WTC11 (cell line): ENCODE measurements at regions not wholly inside any gene's neighbourhood (a gene's known extent, or its start where the extent isn't known, plus 50 kb on each side); places are given as distances from the start of the nearest gene placed in this dataset.

Source experiments
- ATAC-seq: fragments of 200-7000 bp; cut with Tn5 transposase; 2 replicates; pipeline ENCODE4 v1.10.0; 2021; ENCODE audit warnings: mild to moderate bottlenecking, moderate library complexity
- CTCF ChIA-PET: fragments of 300-600 bp; sonication (Branson Sonifier 250); formaldehyde crosslinking; loops from one replicate; lab custom pipeline; 2021; ENCODE audit warnings: antibody characterized with exemption; lab: Charles Lee
- POLR2A ChIA-PET: fragments of 350-600 bp; sonication (Branson Sonifier 250); formaldehyde crosslinking; loops from one replicate; lab custom pipeline; 2021; ENCODE audit warnings: antibody characterized with exemption; lab: Charles Lee
- DNase-seq: peaks from one replicate; pipeline ENCODE4 v3.0.0; 2021; ENCODE audit warnings: low spot score
- H3K27ac Mint-ChIP-seq: 2 replicates; pipeline ENCODE4 v1.8.0; 2021; ENCODE audit warnings: mixed read lengths
- H3K27me3 Mint-ChIP-seq: 2 replicates; pipeline ENCODE4 v1.8.0; 2021; ENCODE audit warnings: low read depth, mild to moderate bottlenecking, moderate library complexity, mixed read lengths
- H3K36me3 Mint-ChIP-seq: 2 replicates; pipeline ENCODE4 v1.8.0; 2021; ENCODE audit warnings: mixed read lengths
- H3K4me1 Mint-ChIP-seq: 2 replicates; pipeline ENCODE4 v1.8.0; 2022; ENCODE audit warnings: mixed read lengths
- H3K4me3 Mint-ChIP-seq: 2 replicates; pipeline ENCODE4 v1.8.0; 2021; ENCODE audit warnings: mild to moderate bottlenecking, moderate library complexity, mixed read lengths
- H3K9me3 Mint-ChIP-seq: 2 replicates; pipeline ENCODE4 v1.8.0; 2021; ENCODE audit warnings: mixed read lengths
- E2F1 ChIP-seq: sonication (generic); formaldehyde crosslinking; IDR thresholded peaks from 2 replicates; pipeline ENCODE4 v1.8.0; 2022; ENCODE audit warnings: mild to moderate bottlenecking, missing genetic modification reagents
- ETV6 ChIP-seq: sonication (generic); formaldehyde crosslinking; IDR thresholded peaks from 2 replicates; pipeline ENCODE4 v1.8.1; 2022; ENCODE audit warnings: mild to moderate bottlenecking, missing genetic modification reagents
- FOXJ3 ChIP-seq: sonication (generic); formaldehyde crosslinking; IDR thresholded peaks from 2 replicates; pipeline ENCODE4 v1.9.0; 2021; ENCODE audit warnings: missing genetic modification reagents, mild to moderate bottlenecking, borderline replicate concordance
- GRHL2 ChIP-seq: fragments of 250-450 bp; sonication (Bioruptor Pico); IDR thresholded peaks from 2 replicates; pipeline ENCODE4 v1.8.0; 2022; ENCODE audit warnings: mild to moderate bottlenecking, moderate library complexity; ENCODE audit not compliant: insufficient replicate concordance, severe bottlenecking
- HMGA2 ChIP-seq: fragments of 250-450 bp; sonication (Bioruptor Pico); IDR thresholded peaks from 2 replicates; pipeline ENCODE4 v1.4.0; 2021; ENCODE audit warnings: mild to moderate bottlenecking, moderate library complexity
- JAZF1 ChIP-seq: fragments of 250-450 bp; sonication (Bioruptor Pico); IDR thresholded peaks from 2 replicates; pipeline ENCODE4 v1.9.0; 2021; ENCODE audit warnings: moderate library complexity, mild to moderate bottlenecking, inconsistent platforms
- MYBL2 ChIP-seq: sonication (generic); formaldehyde crosslinking; IDR thresholded peaks from 2 replicates; pipeline ENCODE4 v1.8.1; 2023; ENCODE audit warnings: mild to moderate bottlenecking, moderate library complexity, missing genetic modification reagents
- NFYB ChIP-seq: sonication (generic); formaldehyde crosslinking; conservative IDR thresholded peaks from 2 replicates; pipeline ENCODE4 v1.8.0; 2022; ENCODE audit warnings: low read depth, missing genetic modification reagents
- NR1H2 ChIP-seq: sonication (generic); formaldehyde crosslinking; IDR thresholded peaks from 2 replicates; pipeline ENCODE4 v1.9.0; 2021; ENCODE audit warnings: mild to moderate bottlenecking, moderate library complexity, missing genetic modification reagents
- NR3C1 ChIP-seq: sonication (generic); formaldehyde crosslinking; conservative IDR thresholded peaks from 2 replicates; pipeline ENCODE4 v1.8.1; 2023; ENCODE audit warnings: low read depth, mild to moderate bottlenecking, missing genetic modification reagents
- PREB ChIP-seq: sonication (generic); formaldehyde crosslinking; IDR thresholded peaks from 2 replicates; pipeline ENCODE4 v1.8.1; 2022; ENCODE audit warnings: mild to moderate bottlenecking, missing genetic modification reagents, moderate library complexity, borderline replicate concordance
- SMAD3 ChIP-seq: sonication (generic); formaldehyde crosslinking; IDR thresholded peaks from 2 replicates; pipeline ENCODE4 v1.8.0; 2022; ENCODE audit warnings: missing genetic modification reagents, mild to moderate bottlenecking, borderline replicate concordance
- SMAD4 ChIP-seq: sonication (generic); formaldehyde crosslinking; IDR thresholded peaks from 2 replicates; pipeline ENCODE4 v1.8.0; 2022; ENCODE audit warnings: mild to moderate bottlenecking, missing genetic modification reagents
- SOX15 ChIP-seq: fragments of 250-450 bp; sonication (Bioruptor Pico); IDR thresholded peaks from 2 replicates; pipeline ENCODE4 v1.9.0; 2021; ENCODE audit warnings: mild to moderate bottlenecking
- ZMAT4 ChIP-seq: fragments of 250-450 bp; sonication (Bioruptor Pico); IDR thresholded peaks from 2 replicates; pipeline ENCODE4 v1.9.0; 2021; ENCODE audit warnings: mild to moderate bottlenecking
- ZNF423 ChIP-seq: fragments of 250-450 bp; sonication (Bioruptor Pico); IDR thresholded peaks from 2 replicates; pipeline ENCODE4 v2.1.2; 2022; ENCODE audit warnings: mild to moderate bottlenecking, moderate library complexity
- ZNF512 ChIP-seq: sonication (generic); formaldehyde crosslinking; IDR thresholded peaks from 2 replicates; pipeline ENCODE4 v1.8.1; 2022; ENCODE audit warnings: missing genetic modification reagents, borderline replicate concordance
- TF ChIP-seq, protein P1 (sequence below): sonication (generic); formaldehyde crosslinking; IDR thresholded peaks from 2 replicates; pipeline ENCODE4 v1.8.1; 2023; ENCODE audit warnings: mild to moderate bottlenecking, missing genetic modification reagents, moderate library complexity
- TF ChIP-seq, protein P2 (sequence below): sonication (generic); formaldehyde crosslinking; IDR thresholded peaks from 2 replicates; pipeline ENCODE4 v1.8.0; 2023; ENCODE audit warnings: missing genetic modification reagents
- TF ChIP-seq, protein P3 (sequence below): fragments of 250-450 bp; sonication (Bioruptor Pico); IDR thresholded peaks from 2 replicates; pipeline ENCODE4 v1.9.0; 2021; ENCODE audit warnings: mild to moderate bottlenecking, borderline replicate concordance

GRCh38 chrX:39165185-39165584 is 363.9 kb downstream of the MID1IP1 start:
- ATAC-seq (no peak), DNase-seq (no peak)
- peaks cover 27% of the 10 kb centered on the region for H3K27me3 Mint-ChIP-seq
- POLR2A ChIA-PET, result no interaction called here
- H3K27ac Mint-ChIP-seq, result no peak overlapping the region
- H3K4me1 Mint-ChIP-seq, result peaks cover 20% of the 10 kb centered on the region
- CTCF ChIA-PET, result no interaction called here
- no peak overlapping the region for H3K4me3 Mint-ChIP-seq
- no peak for TF ChIP-seq JAZF1 (CRISPR knock-in tag)
- no peak for TF ChIP-seq NR1H2 (CRISPR knock-in tag)
- TF ChIP-seq MYBL2 (CRISPR knock-in tag), result no peak
- no peak for TF ChIP-seq SOX15
- TF ChIP-seq E2F1 (CRISPR knock-in tag), result no peak
- no peak for TF ChIP-seq PREB (CRISPR knock-in tag)
- no peak for TF ChIP-seq GRHL2
- TF ChIP-seq ZMAT4 (CRISPR knock-in tag), result no peak
- TF ChIP-seq, protein P1, sequence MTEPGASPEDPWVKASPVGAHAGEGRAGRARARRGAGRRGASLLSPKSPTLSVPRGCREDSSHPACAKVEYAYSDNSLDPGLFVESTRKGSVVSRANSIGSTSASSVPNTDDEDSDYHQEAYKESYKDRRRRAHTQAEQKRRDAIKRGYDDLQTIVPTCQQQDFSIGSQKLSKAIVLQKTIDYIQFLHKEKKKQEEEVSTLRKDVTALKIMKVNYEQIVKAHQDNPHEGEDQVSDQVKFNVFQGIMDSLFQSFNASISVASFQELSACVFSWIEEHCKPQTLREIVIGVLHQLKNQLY (CRISPR knock-in tag), result no peak
- TF ChIP-seq ETV6 (CRISPR knock-in tag), result no peak
- H3K36me3 Mint-ChIP-seq, result no peaks in the 10 kb centered on the region
- no peaks in the 10 kb centered on the region for H3K9me3 Mint-ChIP-seq

- CTCF ChIA-PET, result interaction anchor here (0.9 kb wide), 1 partner anchor 13 kb away, joined by 3 read pairs; no protein-coding TSS in a partner anchor
Observed at GRCh38 chrX:39165773-39166172, 364.5 kb downstream of the MID1IP1 start.

GRCh38 chrX:39167791-39168190 is 366.5 kb downstream of the MID1IP1 start:
- no peaks in the 10 kb centered on the region for H3K36me3 Mint-ChIP-seq
- no peak overlapping the region for H3K27ac Mint-ChIP-seq
- CTCF ChIA-PET, result no interaction called here
- H3K27me3 Mint-ChIP-seq, result peaks cover 10% of the 10 kb centered on the region
- no peak overlapping the region for H3K4me3 Mint-ChIP-seq
- no peak for ATAC-seq
- POLR2A ChIA-PET, result no interaction called here
- TF ChIP-seq PREB (CRISPR knock-in tag) (no peak), JAZF1 (CRISPR knock-in tag) (no peak), HMGA2 (CRISPR knock-in tag) (no peak), ZNF512 (CRISPR knock-in tag) (no peak), SMAD3 (CRISPR knock-in tag) (no peak), NFYB (CRISPR knock-in tag) (no peak), ZNF423 (CRISPR knock-in tag) (no peak), MYBL2 (CRISPR knock-in tag) (no peak), NR3C1 (no peak)
- TF ChIP-seq, protein P2, sequence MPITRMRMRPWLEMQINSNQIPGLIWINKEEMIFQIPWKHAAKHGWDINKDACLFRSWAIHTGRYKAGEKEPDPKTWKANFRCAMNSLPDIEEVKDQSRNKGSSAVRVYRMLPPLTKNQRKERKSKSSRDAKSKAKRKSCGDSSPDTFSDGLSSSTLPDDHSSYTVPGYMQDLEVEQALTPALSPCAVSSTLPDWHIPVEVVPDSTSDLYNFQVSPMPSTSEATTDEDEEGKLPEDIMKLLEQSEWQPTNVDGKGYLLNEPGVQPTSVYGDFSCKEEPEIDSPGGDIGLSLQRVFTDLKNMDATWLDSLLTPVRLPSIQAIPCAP (CRISPR knock-in tag), result no peak
- TF ChIP-seq, protein P3, sequence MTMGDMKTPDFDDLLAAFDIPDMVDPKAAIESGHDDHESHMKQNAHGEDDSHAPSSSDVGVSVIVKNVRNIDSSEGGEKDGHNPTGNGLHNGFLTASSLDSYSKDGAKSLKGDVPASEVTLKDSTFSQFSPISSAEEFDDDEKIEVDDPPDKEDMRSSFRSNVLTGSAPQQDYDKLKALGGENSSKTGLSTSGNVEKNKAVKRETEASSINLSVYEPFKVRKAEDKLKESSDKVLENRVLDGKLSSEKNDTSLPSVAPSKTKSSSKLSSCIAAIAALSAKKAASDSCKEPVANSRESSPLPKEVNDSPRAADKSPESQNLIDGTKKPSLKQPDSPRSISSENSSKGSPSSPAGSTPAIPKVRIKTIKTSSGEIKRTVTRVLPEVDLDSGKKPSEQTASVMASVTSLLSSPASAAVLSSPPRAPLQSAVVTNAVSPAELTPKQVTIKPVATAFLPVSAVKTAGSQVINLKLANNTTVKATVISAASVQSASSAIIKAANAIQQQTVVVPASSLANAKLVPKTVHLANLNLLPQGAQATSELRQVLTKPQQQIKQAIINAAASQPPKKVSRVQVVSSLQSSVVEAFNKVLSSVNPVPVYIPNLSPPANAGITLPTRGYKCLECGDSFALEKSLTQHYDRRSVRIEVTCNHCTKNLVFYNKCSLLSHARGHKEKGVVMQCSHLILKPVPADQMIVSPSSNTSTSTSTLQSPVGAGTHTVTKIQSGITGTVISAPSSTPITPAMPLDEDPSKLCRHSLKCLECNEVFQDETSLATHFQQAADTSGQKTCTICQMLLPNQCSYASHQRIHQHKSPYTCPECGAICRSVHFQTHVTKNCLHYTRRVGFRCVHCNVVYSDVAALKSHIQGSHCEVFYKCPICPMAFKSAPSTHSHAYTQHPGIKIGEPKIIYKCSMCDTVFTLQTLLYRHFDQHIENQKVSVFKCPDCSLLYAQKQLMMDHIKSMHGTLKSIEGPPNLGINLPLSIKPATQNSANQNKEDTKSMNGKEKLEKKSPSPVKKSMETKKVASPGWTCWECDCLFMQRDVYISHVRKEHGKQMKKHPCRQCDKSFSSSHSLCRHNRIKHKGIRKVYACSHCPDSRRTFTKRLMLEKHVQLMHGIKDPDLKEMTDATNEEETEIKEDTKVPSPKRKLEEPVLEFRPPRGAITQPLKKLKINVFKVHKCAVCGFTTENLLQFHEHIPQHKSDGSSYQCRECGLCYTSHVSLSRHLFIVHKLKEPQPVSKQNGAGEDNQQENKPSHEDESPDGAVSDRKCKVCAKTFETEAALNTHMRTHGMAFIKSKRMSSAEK (CRISPR knock-in tag), result no peak
- TF ChIP-seq, all 79 proteins: peak for 0
- Mint-ChIP-seq H3K9me3 (no peaks in the 10 kb centered on the region), H3K4me1 (peaks cover 14% of the 10 kb centered on the region)
- no peak for DNase-seq

More at GRCh38 chrX:39165773-39166172, 364.5 kb downstream of the MID1IP1 start:
- no peak for ATAC-seq
- no peak overlapping the region for H3K27ac Mint-ChIP-seq
- H3K9me3 Mint-ChIP-seq, result no peaks in the 10 kb centered on the region
- peaks cover 27% of the 10 kb centered on the region for H3K27me3 Mint-ChIP-seq
- peaks cover 20% of the 10 kb centered on the region for H3K4me1 Mint-ChIP-seq
- no peak overlapping the region for H3K4me3 Mint-ChIP-seq
- DNase-seq, result no peak
- no peaks in the 10 kb centered on the region for H3K36me3 Mint-ChIP-seq
- no peak for TF ChIP-seq FOXJ3 (CRISPR knock-in tag)
- no peak for TF ChIP-seq SOX15
- TF ChIP-seq ZMAT4 (CRISPR knock-in tag), result no peak
- TF ChIP-seq SMAD4, result no peak
- POLR2A ChIA-PET, result no interaction called here
